Astrocyte of the cerebellum (primary cell): ENCODE measurements at regions not wholly inside any gene's neighbourhood (a gene's known extent, or its start where the extent isn't known, plus 50 kb on each side); places are given as distances from the start of the nearest gene placed in this dataset.

Experiments
- DNase-seq: peaks from one replicate; pipeline ENCODE4 v3.0.0-alpha.2; 2011; ENCODE audit warnings: low read depth
- H3K4me3 ChIP-seq: 2 replicates; pipeline ENCODE4 v1.5.1; 2011; ENCODE audit warnings: mild to moderate bottlenecking, low read depth, low read length, moderate library complexity
- in situ Hi-C: cut with HindIII; loops from 2 replicates; pipeline ENCODE4 v1.10.0; 2017; ENCODE audit warnings: low sequenced_read_pairs
- TF ChIP-seq, protein P1 (sequence below): IDR thresholded peaks from 2 replicates; pipeline ENCODE4 v1.5.1; 2012; ENCODE audit warnings: low read length, low read depth, moderate library complexity, mild to moderate bottlenecking; ENCODE audit errors: missing control alignments

DNA sequence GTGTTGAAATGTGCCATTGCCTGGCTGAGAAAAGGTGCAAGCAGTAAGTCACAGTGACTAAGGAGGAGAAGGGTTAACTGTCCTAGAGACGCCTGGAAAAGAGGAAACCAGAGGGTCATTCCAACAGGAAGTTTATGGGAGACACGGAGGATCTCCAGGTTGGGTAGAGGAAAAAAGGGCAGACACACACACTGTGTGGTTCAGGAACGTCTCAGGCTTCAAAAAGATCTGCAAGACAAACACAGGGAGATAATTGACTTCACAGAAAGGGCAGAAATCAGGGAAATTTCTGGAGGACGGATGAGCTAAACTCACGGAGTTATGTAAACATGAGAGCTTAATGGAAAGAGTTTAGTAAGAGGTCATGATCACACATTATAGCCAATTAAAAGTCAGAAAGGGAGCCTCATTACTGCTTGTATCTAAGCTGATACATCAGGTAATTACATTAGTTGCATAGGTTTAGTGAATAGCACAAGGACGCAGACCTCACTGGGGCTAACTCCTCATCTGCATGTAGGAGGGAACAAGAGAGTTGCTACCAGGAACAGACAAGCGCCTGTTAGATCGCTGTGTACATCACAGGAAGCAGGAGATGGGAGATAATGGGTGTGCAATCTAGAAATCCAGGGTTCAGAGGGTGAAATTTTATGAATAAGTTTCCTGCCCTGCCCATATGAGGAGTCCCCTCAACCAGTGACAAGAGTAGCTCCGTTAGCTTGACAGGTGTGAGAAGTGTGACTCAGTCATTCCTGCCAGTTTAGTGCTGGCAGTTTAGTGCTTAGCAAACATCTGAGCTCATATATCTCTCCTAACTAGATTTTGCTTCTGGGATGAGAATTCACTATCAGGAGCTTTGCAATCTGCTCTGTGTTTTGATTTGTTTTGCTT is 96.6 kb upstream of the TNR start:
- no peak overlapping the region for H3K4me3 ChIP-seq
- TF ChIP-seq, protein P1, sequence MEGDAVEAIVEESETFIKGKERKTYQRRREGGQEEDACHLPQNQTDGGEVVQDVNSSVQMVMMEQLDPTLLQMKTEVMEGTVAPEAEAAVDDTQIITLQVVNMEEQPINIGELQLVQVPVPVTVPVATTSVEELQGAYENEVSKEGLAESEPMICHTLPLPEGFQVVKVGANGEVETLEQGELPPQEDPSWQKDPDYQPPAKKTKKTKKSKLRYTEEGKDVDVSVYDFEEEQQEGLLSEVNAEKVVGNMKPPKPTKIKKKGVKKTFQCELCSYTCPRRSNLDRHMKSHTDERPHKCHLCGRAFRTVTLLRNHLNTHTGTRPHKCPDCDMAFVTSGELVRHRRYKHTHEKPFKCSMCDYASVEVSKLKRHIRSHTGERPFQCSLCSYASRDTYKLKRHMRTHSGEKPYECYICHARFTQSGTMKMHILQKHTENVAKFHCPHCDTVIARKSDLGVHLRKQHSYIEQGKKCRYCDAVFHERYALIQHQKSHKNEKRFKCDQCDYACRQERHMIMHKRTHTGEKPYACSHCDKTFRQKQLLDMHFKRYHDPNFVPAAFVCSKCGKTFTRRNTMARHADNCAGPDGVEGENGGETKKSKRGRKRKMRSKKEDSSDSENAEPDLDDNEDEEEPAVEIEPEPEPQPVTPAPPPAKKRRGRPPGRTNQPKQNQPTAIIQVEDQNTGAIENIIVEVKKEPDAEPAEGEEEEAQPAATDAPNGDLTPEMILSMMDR: no peak
- in situ Hi-C loops: no loop called here
- DNase-seq: no peak

GRCh38 chr1:175834597-175834996 is 91.2 kb upstream of the TNR start:
- no peak for DNase-seq
- TF ChIP-seq, protein P1: no peak
- no peak overlapping the region for H3K4me3 ChIP-seq
- in situ Hi-C loops: no loop called here

DNA sequence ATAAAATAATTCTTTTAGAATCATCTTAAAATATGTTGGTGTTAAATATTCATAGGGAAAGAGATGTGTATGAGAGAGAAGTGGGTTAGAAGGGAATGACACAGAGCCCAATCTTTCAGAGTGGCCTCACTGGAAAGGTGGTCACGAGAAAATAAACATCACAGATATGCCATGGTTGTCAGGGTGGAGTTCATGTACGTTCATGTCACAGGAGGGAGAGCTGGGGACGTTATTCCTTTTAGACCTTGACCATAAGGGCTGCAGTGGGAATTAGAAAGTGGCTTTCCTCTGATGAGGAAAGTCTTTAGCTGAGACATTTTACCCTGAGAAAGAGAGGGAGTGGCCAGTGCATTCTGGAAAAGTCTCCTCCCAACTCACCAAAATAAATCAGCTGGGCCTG is 90.6 kb upstream of the TNR start:
- no peak overlapping the region for H3K4me3 ChIP-seq
- in situ Hi-C loops: no loop called here
- no peak for DNase-seq
- TF ChIP-seq, protein P1: no peak

GRCh38 chr1:175833502-175833901 is 90.1 kb upstream of the TNR start:
- DNase-seq: no peak
- H3K4me3 ChIP-seq: no peak overlapping the region
- TF ChIP-seq, protein P1: no peak
- in situ Hi-C loops: no loop called here

DNA sequence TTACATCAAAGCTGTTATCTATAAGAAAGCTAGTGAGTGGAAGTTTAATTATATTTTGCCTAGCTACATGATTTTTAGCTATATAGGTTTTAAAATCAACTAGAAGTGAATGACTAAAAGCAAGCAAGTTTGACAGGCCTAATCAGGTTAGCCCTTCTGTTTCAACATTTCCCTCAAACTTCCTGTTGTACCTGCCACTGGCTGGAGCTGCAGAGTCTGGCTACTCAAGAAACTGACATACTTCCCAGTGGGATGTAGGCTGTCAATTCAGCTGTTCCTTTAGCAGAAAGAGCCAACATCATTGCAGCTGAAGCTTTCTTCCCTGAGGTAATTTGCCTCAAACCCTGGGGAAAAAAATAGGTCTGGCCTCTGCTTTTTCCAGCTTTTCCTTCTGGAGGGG is 87.1 kb upstream of the TNR start:
- H3K4me3 ChIP-seq: no peak overlapping the region
- TF ChIP-seq, protein P1: no peak
- in situ Hi-C loops: no loop called here
- no peak for DNase-seq

GRCh38 chr1:175829845-175830244 is 86.5 kb upstream of the TNR start:
- in situ Hi-C loops: no loop called here
- TF ChIP-seq, protein P1: no peak
- DNase-seq: no peak

More at GRCh38 chr1:175829845-175830244, 86.5 kb upstream of the TNR start:
- H3K4me3 ChIP-seq: no peak overlapping the region
